Fibroblast of skin of left quadriceps (primary cell): ENCODE measurements at regions not wholly inside any gene's neighbourhood (a gene's known extent, or its start where the extent isn't known, plus 50 kb on each side); places are given as distances from the start of the nearest gene placed in this dataset.
"Not testable (repeated sequence)": the region's sequence is repeated elsewhere in the genome, so short reads cannot be mapped to it uniquely, and the experiment has no call there.

ENCODE experiments used
- DNase-seq, 2 experiments: peaks; one replicate each; pipeline ENCODE4 v3.0.0-alpha.2; 2013; ENCODE audit warnings: low read depth in 2 of 2

- DNase-seq = no peak
Measured at GRCh38 chr18:67455890-67456501, 60.5 kb downstream of the DSEL start.

GRCh38 chr18:67453901-67454300 lies 62.6 kb downstream of the DSEL start:
- DNase-seq = no peak

- DNase-seq = no peak
Measured at GRCh38 chr18:67451960-67452359, 64.6 kb downstream of the DSEL start.

GRCh38 chr18:67451101-67451500 lies 65.4 kb downstream of the DSEL start:
- not testable (repeated sequence) for DNase-seq

GRCh38 chr18:67433971-67434370 lies 82.5 kb downstream of the DSEL start:
- no peak for DNase-seq

DNA sequence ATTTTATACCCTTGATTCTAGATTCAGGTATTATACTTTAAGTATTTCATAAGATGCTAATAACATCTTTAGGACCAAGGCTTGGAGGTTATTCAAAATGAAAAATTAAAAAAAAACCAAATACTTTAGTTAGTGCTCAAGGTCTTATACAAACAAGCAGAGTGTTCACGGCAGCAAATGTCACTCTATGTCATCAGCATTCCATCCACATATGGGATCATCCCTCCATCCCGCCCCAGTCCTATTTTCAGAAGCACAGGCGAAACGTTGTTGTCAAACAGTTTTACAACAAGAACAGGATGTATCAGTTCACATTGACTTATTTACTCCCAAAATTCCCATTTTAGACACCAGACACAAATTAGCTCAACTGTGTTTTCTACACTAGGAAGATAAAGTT lies 83.7 kb downstream of the DSEL start:
- no peak for DNase-seq

DNA sequence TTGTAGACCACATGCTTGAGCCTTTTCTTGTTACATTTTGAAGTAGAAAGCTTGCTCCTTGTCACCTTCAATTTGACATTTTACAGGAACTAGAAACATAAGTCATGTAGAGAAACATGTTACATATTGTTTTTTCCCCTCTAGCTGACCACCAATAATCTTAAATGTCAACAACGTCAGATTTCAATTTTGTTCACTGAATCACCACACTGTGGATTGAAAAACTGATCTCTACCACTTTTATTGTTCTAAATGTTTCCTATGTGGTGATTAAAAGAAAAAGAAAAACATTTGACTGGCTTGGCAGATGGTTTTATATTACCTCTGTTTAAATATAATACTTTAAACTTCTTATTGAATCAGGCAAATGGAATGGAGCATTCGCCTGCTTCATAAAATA lies 87.7 kb downstream of the DSEL start:
- DNase-seq = peak; percentile 58 to 62

DNA sequence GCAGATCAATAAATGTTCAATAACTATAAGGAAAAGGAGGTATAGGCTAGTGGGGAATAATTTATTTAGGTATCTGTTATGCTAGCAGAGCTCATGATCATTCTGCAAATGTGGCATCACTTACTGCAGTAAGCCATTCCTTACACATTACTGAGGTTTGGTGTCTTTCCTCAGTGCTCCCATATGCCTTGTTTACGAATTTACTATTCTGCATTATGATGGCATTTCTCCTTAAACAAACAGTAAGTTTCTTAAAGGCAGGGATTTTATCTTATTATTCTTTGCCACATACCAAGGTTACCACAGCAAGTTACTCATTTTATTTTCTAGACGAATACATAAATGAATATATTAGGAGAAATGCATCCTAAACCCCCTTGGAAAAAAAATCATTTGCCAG lies 88.4 kb downstream of the DSEL start:
- DNase-seq = peak; percentile 29 to 32

GRCh38 chr18:67426486-67426885 lies 90.0 kb downstream of the DSEL start:
- DNase-seq = no peak

DNA sequence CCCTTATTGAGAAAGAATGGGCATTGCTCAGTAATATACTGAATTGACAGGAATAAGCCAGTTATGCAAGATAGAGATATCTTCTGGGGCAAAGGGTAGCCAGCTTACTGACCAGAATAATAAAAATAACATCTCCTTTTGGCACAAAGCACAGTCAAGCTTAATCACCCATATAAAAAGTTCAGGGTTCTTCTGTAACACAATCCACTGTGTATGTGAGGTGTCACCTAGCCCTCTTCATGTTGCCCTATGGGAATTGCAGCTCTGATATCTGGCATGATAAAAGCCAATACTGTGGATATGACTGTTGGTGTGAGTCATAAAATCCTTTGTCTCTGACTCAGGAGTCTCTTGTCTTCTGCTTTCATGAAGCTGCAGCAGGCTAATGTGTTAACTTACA lies 90.8 kb downstream of the DSEL start:
- DNase-seq = peak; percentile 73

GRCh38 chr18:67421651-67422050 lies 94.9 kb downstream of the DSEL start:
- DNase-seq = no peak

- no peak for DNase-seq
Measured at GRCh38 chr18:67417864-67418523, 98.5 kb downstream of the DSEL start.

DNA sequence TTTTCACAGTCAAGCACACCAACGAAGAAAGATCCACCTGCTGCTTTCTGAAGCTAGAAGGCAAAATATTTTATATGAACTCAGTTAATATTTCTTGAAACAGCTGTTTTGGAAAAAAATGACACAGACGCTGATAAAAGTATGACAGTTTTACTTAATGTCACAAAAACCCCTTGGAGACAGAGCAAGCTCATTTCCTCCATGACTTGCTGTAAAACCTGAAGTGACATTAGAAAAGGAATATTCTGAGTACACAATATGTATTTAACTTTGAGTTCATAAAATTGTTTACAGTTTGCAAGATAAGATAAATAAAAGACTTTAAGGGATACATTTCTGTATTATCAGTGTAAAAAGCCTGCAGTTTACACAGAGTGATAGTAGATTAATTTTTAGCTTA lies 105.4 kb downstream of the DSEL start:
- DNase-seq = no peak

- DNase-seq = no peak
Measured at GRCh38 chr18:67410075-67411070, 106.1 kb downstream of the DSEL start.

GRCh38 chr18:67408240-67408639 lies 108.3 kb downstream of the DSEL start:
- no peak for DNase-seq

GRCh38 chr18:67406714-67407113 lies 109.8 kb downstream of the DSEL start:
- DNase-seq = no peak

DNA sequence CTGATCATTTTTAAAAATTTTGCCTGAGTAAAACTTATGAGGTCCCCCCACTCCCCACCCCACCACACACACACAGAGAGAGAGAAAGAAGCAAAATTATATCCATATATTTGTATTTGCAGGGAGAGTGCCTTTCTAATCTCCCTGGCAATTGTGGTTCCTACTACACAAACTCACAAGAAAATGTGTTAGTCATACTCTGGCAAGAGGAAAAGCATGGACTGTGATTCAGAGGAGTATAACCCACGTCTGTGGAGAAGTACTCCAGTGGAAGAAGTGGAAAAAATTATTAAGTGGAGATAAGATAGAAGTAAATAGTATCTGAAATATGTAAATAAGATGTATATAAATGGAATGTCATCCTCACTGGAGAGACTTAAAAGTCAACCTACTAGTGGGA lies 114.0 kb downstream of the DSEL start:
- DNase-seq = no peak

- no peak for DNase-seq
Measured at GRCh38 chr18:67400502-67401117, 115.9 kb downstream of the DSEL start.

DNA sequence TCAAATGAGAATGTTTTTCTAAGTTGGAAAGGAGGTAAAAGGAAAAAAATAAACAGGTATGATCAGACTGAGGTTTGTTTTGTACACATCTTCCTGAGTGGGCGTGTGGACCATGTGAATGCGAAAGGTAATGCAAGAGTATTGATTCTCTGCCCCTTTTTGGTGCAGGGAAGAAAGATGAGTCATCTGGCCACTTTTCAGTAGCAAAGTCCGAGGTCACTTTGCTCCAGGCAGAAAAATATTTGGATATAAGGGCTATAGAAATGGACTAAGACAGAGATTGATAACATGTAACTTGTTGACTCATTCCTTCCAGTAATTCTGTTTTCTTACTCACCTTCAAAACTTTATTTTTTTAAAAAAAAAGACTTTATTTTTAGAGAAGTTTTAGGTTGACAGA lies 130.5 kb downstream of the DSEL start:
- DNase-seq = no peak

- no peak for DNase-seq
Measured at GRCh38 chr18:67385455-67385854, 131.1 kb downstream of the DSEL start.

- not testable (repeated sequence) for DNase-seq
Measured at GRCh38 chr18:67384057-67384456, 132.5 kb downstream of the DSEL start.

DNA sequence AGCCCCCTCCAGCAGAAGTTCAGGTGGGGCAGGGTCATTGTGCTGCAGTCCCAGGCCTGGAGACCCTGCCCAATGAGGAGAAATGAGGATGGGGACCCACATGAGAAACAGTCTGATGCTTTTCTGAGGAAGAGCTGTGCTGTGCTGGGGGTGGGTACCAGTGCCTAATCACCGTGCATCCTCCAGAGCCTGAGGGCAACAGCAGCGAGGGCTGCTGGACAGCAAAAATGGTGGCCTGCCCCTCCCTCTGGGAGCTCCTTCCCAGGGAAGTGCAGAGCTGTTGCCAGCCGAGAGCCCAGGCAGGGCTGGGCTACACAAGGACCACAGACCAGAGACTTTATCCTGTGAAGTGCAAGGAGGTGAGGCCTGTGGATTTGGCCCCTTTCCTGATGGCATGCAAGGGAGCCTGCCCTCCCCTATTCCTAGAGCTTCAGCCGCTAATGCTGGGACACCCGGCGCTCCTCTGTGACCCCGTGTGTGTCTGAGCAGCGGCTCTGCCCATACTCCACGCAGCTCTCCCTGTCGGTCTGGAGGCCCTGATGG lies 134.8 kb downstream of the DSEL start:
- no peak for DNase-seq
